Neural progenitor cell (in vitro differentiated cells): ENCODE measurements at regions not wholly inside any gene's neighbourhood (a gene's known extent, or its start where the extent isn't known, plus 50 kb on each side); places are given as distances from the start of the nearest gene placed in this dataset.

Experiments
- DNase-seq: peaks from one replicate; pipeline ENCODE4 v3.0.0-alpha.2; 2016; ENCODE audit warnings: low spot score
- H2AFZ ChIP-seq: fragments of 200-600 bp; sonication (generic); replicated peaks from 2 replicates; pipeline ENCODE4 v1.6.1; 2016; ENCODE audit warnings: antibody characterized with exemption
- H3F3A ChIP-seq: fragments of 200-600 bp; sonication (generic); 2 replicates; pipeline ENCODE4 v1.6.1; 2016; ENCODE audit warnings: antibody characterized with exemption, low read depth
- H3K27ac ChIP-seq: fragments of 200-600 bp; sonication (generic); 2 replicates; pipeline ENCODE4 v1.5.1; 2016; ENCODE audit warnings: mild to moderate bottlenecking
- H3K27me3 ChIP-seq: fragments of 200-600 bp; sonication (generic); 2 replicates; pipeline ENCODE4 v1.6.1; 2016; ENCODE audit warnings: mild to moderate bottlenecking, moderate library complexity
- H3K36me3 ChIP-seq: fragments of 200-600 bp; sonication (generic); 2 replicates; pipeline ENCODE4 v1.5.1; 2016
- H3K4me1 ChIP-seq: fragments of 200-600 bp; sonication (generic); 2 replicates; pipeline ENCODE4 v1.6.1; 2016; ENCODE audit warnings: mixed run types
- H3K4me2 ChIP-seq: fragments of 200-600 bp; sonication (generic); 2 replicates; pipeline ENCODE4 v1.6.1; 2016
- H3K4me3 ChIP-seq: fragments of 200-600 bp; sonication (generic); 2 replicates; pipeline ENCODE4 v1.5.1; 2016
- H3K79me2 ChIP-seq: fragments of 200-600 bp; sonication (generic); 2 replicates; pipeline ENCODE4 v1.6.1; 2016; ENCODE audit warnings: low read depth
- H3K9ac ChIP-seq: fragments of 200-600 bp; sonication (generic); 2 replicates; pipeline ENCODE4 v1.6.1; 2016
- H3K9me3 ChIP-seq: fragments of 200-600 bp; sonication (generic); 2 replicates; pipeline ENCODE4 v1.5.1; 2016; ENCODE audit warnings: low read depth
- H4K20me1 ChIP-seq: fragments of 200-600 bp; sonication (generic); 2 replicates; pipeline ENCODE4 v1.6.1; 2016; ENCODE audit warnings: low read depth
- H3K27ac Mint-ChIP-seq: 3 replicates; pipeline ENCODE4 v1.8.0; 2021; ENCODE audit warnings: mixed read lengths
- H3K27me3 Mint-ChIP-seq: 2 replicates; pipeline ENCODE4 v1.8.0; 2022; ENCODE audit warnings: low read depth, mild to moderate bottlenecking, inconsistent platforms, moderate library complexity, mixed read lengths; ENCODE audit not compliant: insufficient read depth
- H3K36me3 Mint-ChIP-seq: 3 replicates; pipeline ENCODE4 v1.8.0; 2021; ENCODE audit warnings: mixed read lengths
- H3K4me1 Mint-ChIP-seq: 3 replicates; pipeline ENCODE4 v1.8.0; 2021; ENCODE audit warnings: mixed read lengths
- H3K4me3 Mint-ChIP-seq: 3 replicates; pipeline ENCODE4 v1.8.0; 2021; ENCODE audit warnings: mild to moderate bottlenecking, moderate library complexity, mixed read lengths
- H3K9me3 Mint-ChIP-seq: 3 replicates; pipeline ENCODE4 v1.8.0; 2020; ENCODE audit warnings: mixed read lengths
- CTCF ChIP-seq: fragments of 200-600 bp; sonication (generic); IDR thresholded peaks from 2 replicates; pipeline ENCODE4 v1.5.1; 2017; ENCODE audit warnings: antibody characterized with exemption, mild to moderate bottlenecking
- EZH2 ChIP-seq: fragments of 200-600 bp; sonication (generic); IDR thresholded peaks from 2 replicates; pipeline ENCODE4 v1.6.1; 2017; ENCODE audit warnings: antibody characterized with exemption, mild to moderate bottlenecking, moderate library complexity
- EZH2phosphoT487 ChIP-seq: fragments of 200-600 bp; sonication (generic); IDR thresholded peaks from 2 replicates; pipeline ENCODE4 v1.6.1; 2017; ENCODE audit warnings: antibody characterized with exemption

- H3K36me3 ChIP-seq, result no peaks in the 10 kb centered on the region
- Mint-ChIP-seq H3K9me3 (peaks cover 23% of the 10 kb centered on the region), H3K27me3 (peaks cover 2% of the 10 kb centered on the region), H3K4me3 (no peak overlapping the region), H3K4me1 (no peaks in the 10 kb centered on the region), H3K27ac (no peak overlapping the region), H3K36me3 (no peaks in the 10 kb centered on the region)
- H3K9me3 ChIP-seq, result no peaks in the 10 kb centered on the region
- no peak overlapping the region for H3K9ac ChIP-seq
- TF ChIP-seq CTCF (no peak), EZH2phosphoT487 (no peak)
- H2AFZ ChIP-seq, result no peak overlapping the region
- H3K4me1 ChIP-seq, result no peaks in the 10 kb centered on the region
- no peaks in the 10 kb centered on the region for H3K27me3 ChIP-seq
- DNase-seq, result no peak
- no peaks in the 10 kb centered on the region for H3F3A ChIP-seq
- no peak overlapping the region for H3K27ac ChIP-seq
- no peak overlapping the region for H3K4me2 ChIP-seq
- H3K4me3 ChIP-seq, result no peak overlapping the region
- no peaks in the 10 kb centered on the region for H3K79me2 ChIP-seq
- no peaks in the 10 kb centered on the region for H4K20me1 ChIP-seq
Measured at GRCh38 chr9:22255337-22255736, 191.3 kb upstream of the DMRTA1 start.

- no peaks in the 10 kb centered on the region for H3K27me3 ChIP-seq
- no peaks in the 10 kb centered on the region for H3K36me3 Mint-ChIP-seq
- no peak overlapping the region for H3K4me3 Mint-ChIP-seq
- TF ChIP-seq EZH2 (no peak), CTCF (no peak), EZH2phosphoT487 (no peak)
- H3K9me3 ChIP-seq, result no peaks in the 10 kb centered on the region
- H3K27ac ChIP-seq, result no peak overlapping the region
- H3K36me3 ChIP-seq, result no peaks in the 10 kb centered on the region
- no peaks in the 10 kb centered on the region for H3K79me2 ChIP-seq
- H3K9ac ChIP-seq, result no peak overlapping the region
- no peak overlapping the region for H2AFZ ChIP-seq
- no peaks in the 10 kb centered on the region for H3K4me1 Mint-ChIP-seq
- no peak overlapping the region for H3K4me3 ChIP-seq
- H4K20me1 ChIP-seq, result no peaks in the 10 kb centered on the region
- no peak for DNase-seq
- H3K4me1 ChIP-seq, result no peaks in the 10 kb centered on the region
- peaks cover 16% of the 10 kb centered on the region for H3K9me3 Mint-ChIP-seq
- no peaks in the 10 kb centered on the region for H3F3A ChIP-seq
- peaks cover 2% of the 10 kb centered on the region for H3K27me3 Mint-ChIP-seq
- no peak overlapping the region for H3K4me2 ChIP-seq
- H3K27ac Mint-ChIP-seq, result no peak overlapping the region
Measured at GRCh38 chr9:22256381-22256780, 190.2 kb upstream of the DMRTA1 start.

- Mint-ChIP-seq H3K27me3 (peaks cover 2% of the 10 kb centered on the region), H3K36me3 (no peaks in the 10 kb centered on the region), H3K9me3 (peaks cover 12% of the 10 kb centered on the region), H3K4me3 (no peak overlapping the region), H3K27ac (no peak overlapping the region), H3K4me1 (no peaks in the 10 kb centered on the region)
- no peaks in the 10 kb centered on the region for H3K9me3 ChIP-seq
- no peaks in the 10 kb centered on the region for H3F3A ChIP-seq
- DNase-seq, result no peak
- H3K27ac ChIP-seq, result no peak overlapping the region
- H3K36me3 ChIP-seq, result no peaks in the 10 kb centered on the region
- TF ChIP-seq CTCF, result no peak
- TF ChIP-seq EZH2phosphoT487, result no peak
- no peak for TF ChIP-seq EZH2
- no peaks in the 10 kb centered on the region for H3K4me1 ChIP-seq
- H4K20me1 ChIP-seq, result no peaks in the 10 kb centered on the region
- H2AFZ ChIP-seq, result no peak overlapping the region
- H3K9ac ChIP-seq, result no peak overlapping the region
- H3K4me3 ChIP-seq, result no peak overlapping the region
- H3K79me2 ChIP-seq, result no peaks in the 10 kb centered on the region
- no peaks in the 10 kb centered on the region for H3K27me3 ChIP-seq
- H3K4me2 ChIP-seq, result no peak overlapping the region
Measured at GRCh38 chr9:22257026-22257816, 189.4 kb upstream of the DMRTA1 start.
